Breast epithelium (tissue), 3 donors: ENCODE measurements at regions not wholly inside any gene's neighbourhood (a gene's known extent, or its start where the extent isn't known, plus 50 kb on each side); places are given as distances from the start of the nearest gene placed in this dataset.

Experiments used
- POLR2A ChIP-seq: fragments of 450-650 bp; IDR thresholded peaks from one replicate; pipeline ENCODE4 v1.6.1; 2016; ENCODE audit warnings: antibody characterized with exemption, mild to moderate bottlenecking, moderate library complexity
- POLR2AphosphoS5 ChIP-seq, 3 donors: sonication (generic); formaldehyde crosslinking; IDR thresholded peaks; one replicate each; pipeline ENCODE4 v1.6.1; 2017; ENCODE audit warnings: antibody characterized with exemption in 3 of 3
- TF ChIP-seq, protein P1 (sequence below), 3 donors: fragments of 450-650 bp; IDR thresholded peaks; one replicate each; pipeline ENCODE4 v1.5.1; 2016 to 2017; ENCODE audit warnings: antibody characterized with exemption in 3 of 3, mild to moderate bottlenecking in 3 of 3, moderate library complexity in 3 of 3

DNA sequence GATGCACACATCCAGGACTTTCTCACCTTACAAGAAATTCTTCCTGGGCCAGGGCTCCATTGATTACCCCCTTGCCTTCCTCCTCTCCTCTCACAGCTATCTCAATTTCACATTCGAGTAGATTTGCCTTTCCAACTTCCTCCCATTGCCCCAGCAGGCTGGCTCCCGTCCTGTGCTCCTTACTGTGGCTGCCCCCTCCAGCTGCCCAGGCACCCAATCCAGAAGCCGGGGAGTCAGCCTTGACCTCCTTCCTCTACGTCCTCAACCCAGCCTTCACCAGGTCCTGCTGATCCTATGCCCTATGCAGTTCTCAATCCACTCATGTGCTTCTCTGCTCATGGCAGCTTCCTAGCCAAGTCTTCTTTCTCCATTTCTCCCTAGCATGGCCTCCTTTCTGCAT, 85.7 kb upstream of the GPR26 start:
- no peak for TF ChIP-seq POLR2AphosphoS5 (IDR thresholded peaks at IDR 0.05)
- TF ChIP-seq, protein P1, sequence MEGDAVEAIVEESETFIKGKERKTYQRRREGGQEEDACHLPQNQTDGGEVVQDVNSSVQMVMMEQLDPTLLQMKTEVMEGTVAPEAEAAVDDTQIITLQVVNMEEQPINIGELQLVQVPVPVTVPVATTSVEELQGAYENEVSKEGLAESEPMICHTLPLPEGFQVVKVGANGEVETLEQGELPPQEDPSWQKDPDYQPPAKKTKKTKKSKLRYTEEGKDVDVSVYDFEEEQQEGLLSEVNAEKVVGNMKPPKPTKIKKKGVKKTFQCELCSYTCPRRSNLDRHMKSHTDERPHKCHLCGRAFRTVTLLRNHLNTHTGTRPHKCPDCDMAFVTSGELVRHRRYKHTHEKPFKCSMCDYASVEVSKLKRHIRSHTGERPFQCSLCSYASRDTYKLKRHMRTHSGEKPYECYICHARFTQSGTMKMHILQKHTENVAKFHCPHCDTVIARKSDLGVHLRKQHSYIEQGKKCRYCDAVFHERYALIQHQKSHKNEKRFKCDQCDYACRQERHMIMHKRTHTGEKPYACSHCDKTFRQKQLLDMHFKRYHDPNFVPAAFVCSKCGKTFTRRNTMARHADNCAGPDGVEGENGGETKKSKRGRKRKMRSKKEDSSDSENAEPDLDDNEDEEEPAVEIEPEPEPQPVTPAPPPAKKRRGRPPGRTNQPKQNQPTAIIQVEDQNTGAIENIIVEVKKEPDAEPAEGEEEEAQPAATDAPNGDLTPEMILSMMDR (IDR thresholded peaks at IDR 0.05), result no peak
- no peak for TF ChIP-seq POLR2A
